B cell (primary cell): ENCODE measurements at regions not wholly inside any gene's neighbourhood (a gene's known extent, or its start where the extent isn't known, plus 50 kb on each side); places are given as distances from the start of the nearest gene placed in this dataset.

Source experiments
- EZH2 ChIP-seq: IDR thresholded peaks from 2 replicates; pipeline ENCODE4 v1.6.1; 2012; ENCODE audit warnings: borderline replicate concordance, low read depth, mild to moderate bottlenecking, moderate library complexity, low read length; ENCODE audit not compliant: insufficient read depth, poor library complexity, severe bottlenecking
- TF ChIP-seq, protein P1 (sequence below): fragments of 200-600 bp; IDR thresholded peaks from one replicate; pipeline ENCODE4 v1.8.0; 2022; ENCODE audit warnings: antibody characterized with exemption, mild to moderate bottlenecking

DNA sequence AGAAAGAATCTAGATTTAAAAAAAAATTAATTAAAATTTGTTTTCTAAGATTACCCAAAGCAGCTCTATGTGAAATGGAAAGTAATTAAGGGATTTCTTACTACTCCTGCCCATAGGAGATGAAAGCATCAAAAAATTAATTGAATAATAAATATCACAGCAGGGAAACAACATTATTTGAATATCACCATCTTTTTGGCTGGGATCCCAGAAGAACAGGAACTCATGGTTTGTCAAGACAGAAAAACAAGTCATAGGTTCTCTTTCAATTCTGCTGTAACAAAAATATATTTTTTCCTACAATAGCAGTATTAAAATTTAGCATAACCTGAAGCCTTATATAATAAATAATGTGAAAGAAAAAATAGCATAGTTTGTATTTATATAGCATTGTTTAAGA is 1713.4 kb downstream of the NCAM2 start:
- TF ChIP-seq, protein P1, sequence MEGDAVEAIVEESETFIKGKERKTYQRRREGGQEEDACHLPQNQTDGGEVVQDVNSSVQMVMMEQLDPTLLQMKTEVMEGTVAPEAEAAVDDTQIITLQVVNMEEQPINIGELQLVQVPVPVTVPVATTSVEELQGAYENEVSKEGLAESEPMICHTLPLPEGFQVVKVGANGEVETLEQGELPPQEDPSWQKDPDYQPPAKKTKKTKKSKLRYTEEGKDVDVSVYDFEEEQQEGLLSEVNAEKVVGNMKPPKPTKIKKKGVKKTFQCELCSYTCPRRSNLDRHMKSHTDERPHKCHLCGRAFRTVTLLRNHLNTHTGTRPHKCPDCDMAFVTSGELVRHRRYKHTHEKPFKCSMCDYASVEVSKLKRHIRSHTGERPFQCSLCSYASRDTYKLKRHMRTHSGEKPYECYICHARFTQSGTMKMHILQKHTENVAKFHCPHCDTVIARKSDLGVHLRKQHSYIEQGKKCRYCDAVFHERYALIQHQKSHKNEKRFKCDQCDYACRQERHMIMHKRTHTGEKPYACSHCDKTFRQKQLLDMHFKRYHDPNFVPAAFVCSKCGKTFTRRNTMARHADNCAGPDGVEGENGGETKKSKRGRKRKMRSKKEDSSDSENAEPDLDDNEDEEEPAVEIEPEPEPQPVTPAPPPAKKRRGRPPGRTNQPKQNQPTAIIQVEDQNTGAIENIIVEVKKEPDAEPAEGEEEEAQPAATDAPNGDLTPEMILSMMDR = no peak
- TF ChIP-seq EZH2 = no peak
